PC-9 (cell line): ENCODE measurements at regions not wholly inside any gene's neighbourhood (a gene's known extent, or its start where the extent isn't known, plus 50 kb on each side); places are given as distances from the start of the nearest gene placed in this dataset.

Experiments used
- BruUV-seq: library from RNA; stranded (reverse); fragments of 400-500 nt; replicated peaks from 2 replicates; lab custom pipeline; 2021; lab: Mats Ljungman, UMichigan
- CTCF ChIA-PET: fragments of 300-600 bp; sonication (Branson Sonifier 250); formaldehyde crosslinking; loops from one replicate; lab custom pipeline; 2022; ENCODE audit warnings: antibody characterized with exemption; lab: Charles Lee
- POLR2A ChIA-PET: fragments of 300-600 bp; sonication (Branson Sonifier 250); formaldehyde crosslinking; loops from one replicate; lab custom pipeline; 2022; ENCODE audit warnings: antibody characterized with exemption; ENCODE audit not compliant: unreplicated experiment; lab: Charles Lee
- DNase-seq, 2 experiments: peaks; one replicate each; pipeline versions ENCODE4 v3.0.0 to v3.0.0-alpha.2; 2015 to 2022; ENCODE audit warnings: mixed read lengths in 1 of 2
- H2AFZ ChIP-seq: fragments of 200-600 bp; sonication (generic); 2 replicates; pipeline ENCODE4 v1.8.1; 2017; ENCODE audit warnings: antibody characterized with exemption
- H3F3A ChIP-seq: fragments of 200-600 bp; sonication (generic); 2 replicates; pipeline ENCODE4 v1.8.1; 2017; ENCODE audit warnings: antibody characterized with exemption, mild to moderate bottlenecking, low read depth; ENCODE audit not compliant: insufficient read depth
- H3K27ac ChIP-seq: fragments of 200-600 bp; sonication (generic); 2 replicates; pipeline ENCODE4 v1.6.1; 2016; ENCODE audit warnings: mixed run types
- H3K27me3 ChIP-seq: fragments of 200-600 bp; sonication (generic); 2 replicates; pipeline ENCODE4 v1.6.1; 2016; ENCODE audit warnings: low read depth, mixed run types; ENCODE audit not compliant: insufficient read depth
- H3K36me3 ChIP-seq: fragments of 200-600 bp; sonication (generic); 2 replicates; pipeline ENCODE4 v1.6.1; 2016; ENCODE audit warnings: low read depth, mixed run types
- H3K4me1 ChIP-seq: fragments of 200-600 bp; sonication (generic); replicated peaks from 2 replicates; pipeline ENCODE4 v1.6.1; 2016; ENCODE audit warnings: mixed run types; ENCODE audit not compliant: insufficient read depth
- H3K4me2 ChIP-seq: fragments of 200-600 bp; sonication (generic); 2 replicates; pipeline ENCODE4 v1.6.1; 2017; ENCODE audit warnings: mixed run types
- H3K4me3 ChIP-seq: fragments of 200-600 bp; sonication (generic); 2 replicates; pipeline ENCODE4 v1.6.1; 2016; ENCODE audit warnings: mixed run types
- H3K79me2 ChIP-seq: fragments of 200-600 bp; sonication (generic); 2 replicates; pipeline ENCODE4 v1.6.1; 2017; ENCODE audit warnings: low read depth, mixed run types
- H3K9me2 ChIP-seq: fragments of 200-600 bp; sonication (generic); 2 replicates; pipeline ENCODE4 v1.8.1; 2017; ENCODE audit warnings: mild to moderate bottlenecking; ENCODE audit not compliant: insufficient read depth
- H3K9me3 ChIP-seq: fragments of 200-600 bp; sonication (generic); 2 replicates; pipeline ENCODE4 v1.8.1; 2016; ENCODE audit warnings: low read depth; ENCODE audit not compliant: insufficient read depth
- H4K20me1 ChIP-seq: fragments of 200-600 bp; sonication (generic); 2 replicates; pipeline ENCODE4 v1.8.1; 2017; ENCODE audit not compliant: insufficient read depth
- CTCF ChIP-seq: fragments of 200-600 bp; sonication (generic); conservative IDR thresholded peaks from 2 replicates; pipeline ENCODE4 v1.6.1; 2017; ENCODE audit warnings: mixed run types, antibody characterized with exemption, mild to moderate bottlenecking, moderate library complexity
- EZH2 ChIP-seq: fragments of 200-600 bp; sonication (generic); IDR thresholded peaks from 2 replicates; pipeline ENCODE4 v1.8.0; 2017; ENCODE audit warnings: antibody characterized with exemption, low read depth
- intact Hi-C: fragments of 100-400 bp; cut with micrococcal nuclease; formaldehyde crosslinking; loops from one replicate; pipeline ENCODE4 v1.10.0; 2022; ENCODE audit not compliant: unreplicated experiment

- Histone ChIP-seq H3K9me3 (no peaks in the 10 kb centered on the region), H3K27me3 (no peaks in the 10 kb centered on the region), H3K9me2 (no peaks in the 10 kb centered on the region), H3K4me1 (no peaks in the 10 kb centered on the region), H3K4me3 (no peak overlapping the region), H2AFZ (no peak overlapping the region), H3K27ac (no peak overlapping the region), H3F3A (no peaks in the 10 kb centered on the region), H3K79me2 (no peaks in the 10 kb centered on the region), H4K20me1 (no peaks in the 10 kb centered on the region), H3K36me3 (no peaks in the 10 kb centered on the region), H3K4me2 (no peak overlapping the region)
- intact Hi-C loops, result no loop called here
- ChIA-PET CTCF (no interaction called here), POLR2A (no interaction called here)
- no peak for DNase-seq
- no TSS peak for BruUV-seq
- TF ChIP-seq EZH2 (no peak), CTCF (no peak)
These were observed 558.5 kb downstream of the DMRTA1 start for GRCh38 chr9:23005156-23005555.

DNA sequence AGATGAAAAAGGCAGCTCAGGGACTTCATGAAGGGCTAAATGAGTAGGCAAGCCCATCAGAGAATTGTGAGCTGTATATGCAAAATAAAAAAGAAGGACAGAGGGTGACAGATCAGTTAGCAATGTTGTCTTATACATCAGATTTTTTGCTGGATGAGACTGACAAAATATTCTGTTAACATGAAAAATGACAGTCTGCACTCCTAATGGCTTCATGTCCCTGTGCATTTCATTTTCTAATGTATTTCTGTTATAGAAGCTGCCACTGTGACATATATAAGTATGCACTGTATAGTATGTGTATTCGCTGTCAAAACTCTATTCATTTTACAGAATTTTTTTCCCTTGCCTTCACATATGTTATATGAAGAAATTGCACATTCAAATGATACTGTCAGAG is 559.5 kb downstream of the DMRTA1 start:
- H3K36me3 ChIP-seq, result no peaks in the 10 kb centered on the region
- POLR2A ChIA-PET, result no interaction called here
- no peaks in the 10 kb centered on the region for H3F3A ChIP-seq
- no peak overlapping the region for H3K4me3 ChIP-seq
- no peaks in the 10 kb centered on the region for H3K27me3 ChIP-seq
- TF ChIP-seq CTCF (no peak), EZH2 (no peak)
- H3K9me2 ChIP-seq, result no peaks in the 10 kb centered on the region
- H3K4me2 ChIP-seq, result no peak overlapping the region
- no peaks in the 10 kb centered on the region for H3K4me1 ChIP-seq
- DNase-seq, result no peak
- CTCF ChIA-PET, result no interaction called here
- BruUV-seq, result no TSS peak
- no peak overlapping the region for H3K27ac ChIP-seq
- no peaks in the 10 kb centered on the region for H4K20me1 ChIP-seq
- no peak overlapping the region for H2AFZ ChIP-seq
- no peaks in the 10 kb centered on the region for H3K9me3 ChIP-seq
- intact Hi-C loops, result no loop called here
- H3K79me2 ChIP-seq, result no peaks in the 10 kb centered on the region

DNA sequence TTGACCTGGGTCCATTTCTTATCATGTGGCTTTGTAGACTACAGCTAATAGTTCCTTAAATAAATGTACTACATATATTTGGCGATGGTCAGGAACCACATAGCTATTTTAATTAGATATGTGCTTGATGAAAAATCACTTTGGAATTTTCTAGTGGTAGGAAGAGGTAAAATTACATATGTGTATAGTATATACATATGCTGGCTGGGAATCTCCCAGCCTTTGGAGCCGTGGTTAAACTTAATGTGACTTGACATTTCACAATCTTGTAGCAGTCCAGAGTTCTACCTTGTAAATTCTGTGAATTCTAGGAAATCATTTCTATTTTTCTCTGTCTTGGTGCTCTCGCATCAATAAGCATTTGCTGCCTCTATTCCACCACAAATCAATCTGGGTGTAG is 565.0 kb downstream of the DMRTA1 start:
- Histone ChIP-seq H3K4me2 (no peak overlapping the region), H3K36me3 (no peaks in the 10 kb centered on the region), H3K4me3 (no peak overlapping the region), H3K27ac (no peak overlapping the region), H3K79me2 (no peaks in the 10 kb centered on the region), H3F3A (no peaks in the 10 kb centered on the region), H3K9me2 (no peaks in the 10 kb centered on the region), H4K20me1 (no peaks in the 10 kb centered on the region), H2AFZ (no peak overlapping the region), H3K4me1 (no peaks in the 10 kb centered on the region), H3K9me3 (no peaks in the 10 kb centered on the region), H3K27me3 (no peaks in the 10 kb centered on the region)
- intact Hi-C loops, result no loop called here
- no TSS peak for BruUV-seq
- DNase-seq, result no peak
- TF ChIP-seq EZH2 (no peak), CTCF (no peak)
- CTCF ChIA-PET, result no interaction called here
- POLR2A ChIA-PET, result no interaction called here
